ENCODE measurements at regions not wholly inside any gene's neighbourhood (a gene's known extent, or its start where the extent isn't known, plus 50 kb on each side); places are given as distances from the start of the nearest gene placed in this dataset.

DNA sequence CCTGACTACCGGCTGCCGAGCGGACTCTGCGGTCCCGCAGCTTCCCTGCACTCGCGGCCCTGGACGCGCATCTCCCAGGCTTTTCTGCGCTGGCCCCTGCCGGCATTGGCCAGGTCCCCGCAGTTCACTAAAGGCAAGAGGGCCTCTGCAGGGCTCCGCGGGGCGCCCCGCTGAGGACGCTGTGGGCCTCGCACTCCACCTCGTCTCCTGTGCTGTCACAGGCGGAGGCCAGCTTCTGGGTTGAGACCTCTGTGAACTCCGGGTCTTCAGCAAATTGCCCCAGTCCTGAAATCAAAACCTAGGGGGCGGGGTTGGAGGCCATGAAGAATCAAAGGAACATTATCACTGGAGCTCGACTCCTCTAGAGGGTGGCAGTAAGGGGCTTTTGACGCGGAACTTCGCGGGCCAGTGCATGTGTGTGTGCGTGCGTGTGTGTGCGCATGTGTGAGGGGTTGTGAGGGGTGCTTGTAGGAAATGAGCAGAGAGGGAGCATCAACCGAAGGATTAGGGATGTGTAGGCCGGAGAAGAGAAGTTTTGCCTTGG, 68.5 kb upstream of the CAPRIN2 start:
- no peak overlapping the region for H3K4me3 ChIP-seq (ENCODE audit: low read depth, low read length)
- DNase-seq (ENCODE audit: low read depth): no peak
- TF ChIP-seq, protein P1, sequence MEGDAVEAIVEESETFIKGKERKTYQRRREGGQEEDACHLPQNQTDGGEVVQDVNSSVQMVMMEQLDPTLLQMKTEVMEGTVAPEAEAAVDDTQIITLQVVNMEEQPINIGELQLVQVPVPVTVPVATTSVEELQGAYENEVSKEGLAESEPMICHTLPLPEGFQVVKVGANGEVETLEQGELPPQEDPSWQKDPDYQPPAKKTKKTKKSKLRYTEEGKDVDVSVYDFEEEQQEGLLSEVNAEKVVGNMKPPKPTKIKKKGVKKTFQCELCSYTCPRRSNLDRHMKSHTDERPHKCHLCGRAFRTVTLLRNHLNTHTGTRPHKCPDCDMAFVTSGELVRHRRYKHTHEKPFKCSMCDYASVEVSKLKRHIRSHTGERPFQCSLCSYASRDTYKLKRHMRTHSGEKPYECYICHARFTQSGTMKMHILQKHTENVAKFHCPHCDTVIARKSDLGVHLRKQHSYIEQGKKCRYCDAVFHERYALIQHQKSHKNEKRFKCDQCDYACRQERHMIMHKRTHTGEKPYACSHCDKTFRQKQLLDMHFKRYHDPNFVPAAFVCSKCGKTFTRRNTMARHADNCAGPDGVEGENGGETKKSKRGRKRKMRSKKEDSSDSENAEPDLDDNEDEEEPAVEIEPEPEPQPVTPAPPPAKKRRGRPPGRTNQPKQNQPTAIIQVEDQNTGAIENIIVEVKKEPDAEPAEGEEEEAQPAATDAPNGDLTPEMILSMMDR (conservative IDR thresholded peaks at IDR 0.05; ENCODE audit: low read depth, low read length): no peak

DNA sequence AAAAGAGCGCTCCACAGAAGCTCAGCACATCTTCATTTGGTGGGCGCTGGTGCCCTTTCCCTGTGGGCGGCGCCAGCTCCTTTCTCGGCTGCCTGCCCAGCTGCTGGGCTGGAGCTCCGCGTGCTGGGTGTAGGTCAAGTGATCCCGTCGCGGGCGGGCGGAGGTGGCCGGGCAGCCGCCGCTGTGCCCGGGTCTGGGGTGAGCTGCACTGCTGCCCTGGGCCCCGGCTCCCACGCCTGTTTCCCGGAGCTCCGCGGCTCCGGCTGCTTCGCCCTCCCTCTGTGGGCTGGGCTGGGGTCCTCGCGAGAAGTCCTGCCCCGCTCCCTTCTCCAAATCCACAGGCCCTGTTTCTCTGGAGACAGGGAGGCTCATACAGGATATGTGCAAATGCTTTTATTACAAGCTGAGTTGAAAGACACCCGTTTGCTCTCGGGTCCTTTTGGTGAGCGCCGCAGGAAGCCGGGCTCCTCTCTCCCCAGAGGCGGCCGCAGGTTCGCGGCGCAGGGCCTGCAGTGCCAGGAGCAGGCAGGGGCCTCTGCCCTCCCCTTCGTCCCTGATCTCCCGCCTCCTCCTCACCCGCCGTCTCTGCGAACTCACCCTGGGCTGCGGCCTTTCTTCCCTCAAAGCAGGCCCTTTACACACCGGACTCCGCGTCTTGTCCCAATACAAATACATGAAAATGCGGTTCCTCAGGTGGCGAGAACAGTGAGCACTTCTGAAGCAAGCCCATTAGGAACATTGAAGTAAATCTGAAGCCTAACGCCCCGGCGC, 67.8 kb upstream of the CAPRIN2 start:
- no peak for DNase-seq (ENCODE audit: low read depth)
- TF ChIP-seq, protein P1 (conservative IDR thresholded peaks at IDR 0.05; ENCODE audit: low read depth, low read length): no peak
- H3K4me3 ChIP-seq (ENCODE audit: low read depth, low read length): peak overlapping the region; percentile 47

DNA sequence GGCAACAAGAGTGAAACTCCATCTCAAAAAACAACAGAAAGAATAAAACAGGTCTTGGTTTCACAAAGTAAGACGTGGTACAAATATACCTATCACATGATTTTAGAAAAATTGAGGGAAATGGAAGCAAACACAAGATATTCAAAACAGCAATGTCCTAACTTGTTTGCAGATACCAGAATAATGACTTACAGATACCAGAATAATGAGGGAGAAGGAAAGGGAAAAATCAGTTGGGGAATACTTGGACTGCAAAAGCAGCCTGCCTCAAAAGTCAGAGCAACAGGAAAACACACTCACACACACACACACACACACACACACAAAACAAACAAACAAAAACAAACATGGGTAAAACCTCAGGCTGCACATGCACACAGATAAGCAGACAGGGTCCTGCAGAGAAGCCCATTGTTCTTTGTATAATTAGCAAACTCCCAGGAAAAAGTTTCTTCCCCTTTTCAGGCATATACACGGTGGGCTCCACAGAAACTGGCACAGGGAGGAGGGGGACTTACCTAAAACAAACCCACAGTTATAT, 65.7 kb upstream of the CAPRIN2 start:
- no peak for DNase-seq (ENCODE audit: low read depth)
- TF ChIP-seq, protein P1 (conservative IDR thresholded peaks at IDR 0.05; ENCODE audit: low read depth, low read length): no peak
- H3K4me3 ChIP-seq (ENCODE audit: low read depth, low read length): no peak overlapping the region

DNA sequence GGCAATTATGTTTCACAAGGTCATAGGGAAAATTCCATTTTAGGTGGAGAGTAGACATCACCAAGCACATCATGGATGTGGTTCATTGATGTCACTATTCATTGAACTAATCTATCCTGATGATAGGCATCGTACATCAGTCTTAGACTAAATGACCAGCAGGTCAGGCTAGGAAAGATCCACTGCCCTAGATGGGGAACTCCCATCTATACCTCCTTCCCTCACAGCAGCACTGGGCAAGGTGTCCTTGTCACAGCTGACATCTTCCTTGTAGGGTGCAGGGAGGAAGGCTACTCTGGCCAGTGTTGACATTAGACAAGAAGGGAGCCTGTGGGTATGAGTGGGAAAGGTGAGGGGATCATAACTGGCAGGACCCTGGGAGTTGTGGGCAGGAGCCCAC, 63.8 kb upstream of the CAPRIN2 start:
- no peak overlapping the region for H3K4me3 ChIP-seq (ENCODE audit: low read depth, low read length)
- DNase-seq (ENCODE audit: low read depth): no peak
- TF ChIP-seq, protein P1 (conservative IDR thresholded peaks at IDR 0.05; ENCODE audit: low read depth, low read length): no peak

DNA sequence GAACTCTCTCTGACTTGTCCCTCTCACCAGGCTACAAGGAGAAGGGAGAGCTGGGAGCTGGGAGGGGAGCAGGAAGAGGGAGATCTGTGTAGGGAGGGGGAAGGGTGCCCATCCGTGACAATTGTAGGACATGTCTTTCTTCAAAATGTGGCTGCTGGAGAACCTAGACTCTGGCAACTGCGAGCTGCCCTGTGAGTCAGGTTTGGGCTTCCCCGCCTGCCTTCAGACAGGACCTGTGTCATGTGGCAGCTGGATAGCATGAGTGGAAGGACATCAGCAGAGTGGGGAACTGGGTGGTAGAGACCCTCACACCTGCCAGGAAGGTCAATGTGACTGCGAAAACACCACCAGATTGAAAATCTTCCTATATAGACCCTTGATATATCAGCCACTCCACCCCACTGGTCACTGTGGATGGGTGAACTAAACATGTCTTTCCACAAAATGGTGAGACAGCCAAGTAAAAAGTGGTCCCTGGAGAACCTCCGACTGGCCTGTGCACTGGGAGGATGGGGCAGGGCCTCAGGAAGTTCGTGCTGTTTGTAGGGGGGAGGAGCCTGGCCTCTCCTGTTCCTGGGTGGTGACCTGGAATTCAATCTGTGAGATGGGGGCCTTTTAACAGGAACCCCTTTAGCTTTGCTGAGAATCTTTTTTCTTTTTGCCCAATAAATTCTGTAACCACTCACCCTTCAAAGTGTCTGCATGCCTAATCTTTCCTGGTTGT, 62.2 kb upstream of the CAPRIN2 start:
- TF ChIP-seq, protein P1 (conservative IDR thresholded peaks at IDR 0.05; ENCODE audit: low read depth, low read length): no peak
- no peak overlapping the region for H3K4me3 ChIP-seq (ENCODE audit: low read depth, low read length)

DNA sequence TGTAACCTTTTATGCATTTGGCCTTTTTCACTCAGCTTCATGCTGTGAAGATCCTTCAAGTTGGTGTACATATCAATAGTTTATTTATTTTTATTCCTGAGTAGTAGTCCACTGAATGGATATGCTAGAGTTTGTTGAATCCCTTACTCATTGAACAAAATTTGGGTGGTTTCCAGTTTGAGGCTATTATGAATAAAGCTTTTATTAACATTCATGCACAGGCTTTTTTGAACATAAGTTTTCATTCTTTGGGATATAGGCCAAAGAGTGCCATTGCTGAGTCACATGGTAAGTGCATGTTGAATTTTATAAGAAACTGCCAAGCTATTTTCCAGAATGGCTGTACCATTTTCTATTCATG, 59.5 kb upstream of the CAPRIN2 start:
- no peak overlapping the region for H3K4me3 ChIP-seq (ENCODE audit: low read depth, low read length)
- TF ChIP-seq, protein P1 (conservative IDR thresholded peaks at IDR 0.05; ENCODE audit: low read depth, low read length): no peak
- DNase-seq (ENCODE audit: low read depth): no peak

More for the DNA sequence above, 62.2 kb upstream of the CAPRIN2 start:
- no peak for DNase-seq (ENCODE audit: low read depth)

All from epithelial cell of proximal tubule (primary cell).